H1 (cell line): ENCODE measurements at regions not wholly inside any gene's neighbourhood (a gene's known extent, or its start where the extent isn't known, plus 50 kb on each side); places are given as distances from the start of the nearest gene placed in this dataset.

Source experiments
- CTCF ChIA-PET: fragments of 300-600 bp; sonication (Branson Sonifier 250); formaldehyde crosslinking; loops from one replicate; lab custom pipeline; 2021; ENCODE audit not compliant: partially characterized antibody; lab: Charles Lee
- POLR2A ChIA-PET: fragments of 300-600 bp; sonication (Branson Sonifier 250); formaldehyde crosslinking; loops from one replicate; lab custom pipeline; 2021; ENCODE audit warnings: inconsistent platforms; ENCODE audit not compliant: partially characterized antibody; lab: Charles Lee
- DNase-seq, 2 experiments: peaks; one replicate each; pipeline versions ENCODE4 v3.0.0 to v3.0.0-alpha.2; 2010 to 2022; ENCODE audit warnings: low spot score in 2 of 2, low read depth in 1 of 2, mixed read lengths in 1 of 2
- FAIRE-seq: peaks from 2 replicates; lab custom pipeline; 2011; peaks lifted over from hg19 to GRCh38; lab: Jason Lieb, UNC
- H2AFZ ChIP-seq: 2 replicates; pipeline ENCODE4 v1.8.1; 2012; ENCODE audit warnings: low read length, inconsistent platforms
- H2AK5ac ChIP-seq: 2 replicates; pipeline ENCODE4 v1.6.1; 2013; ENCODE audit warnings: low read depth, low read length
- H2BK120ac ChIP-seq: replicated peaks from 2 replicates; pipeline ENCODE3; 2013; ENCODE audit warnings: low read depth, low read length, inconsistent platforms
- H2BK12ac ChIP-seq: 2 replicates; pipeline ENCODE4 v1.6.1; 2013; ENCODE audit warnings: low read depth, low read length
- H2BK15ac ChIP-seq: 2 replicates; pipeline ENCODE4 v1.6.1; 2013; ENCODE audit warnings: low read length
- H2BK20ac ChIP-seq: 2 replicates; pipeline ENCODE4 v1.6.1; 2013; ENCODE audit warnings: low read length
- H2BK5ac ChIP-seq: 2 replicates; pipeline ENCODE4 v1.6.1; 2013; ENCODE audit warnings: low read depth, low read length
- H3K14ac ChIP-seq: 2 replicates; pipeline ENCODE4 v1.6.1; 2013; ENCODE audit warnings: inconsistent platforms; ENCODE audit not compliant: insufficient read length
- H3K18ac ChIP-seq: 2 replicates; pipeline ENCODE4 v1.6.1; 2013; ENCODE audit warnings: low read length; ENCODE audit errors: extremely low read depth
- H3K23ac ChIP-seq: 2 replicates; pipeline ENCODE4 v1.6.1; 2013; ENCODE audit warnings: inconsistent platforms; ENCODE audit not compliant: insufficient read length
- H3K23me2 ChIP-seq: 2 replicates; pipeline ENCODE4 v1.6.1; 2013; ENCODE audit warnings: low read depth, low read length
- H3K27ac ChIP-seq: 2 replicates; pipeline ENCODE4 v1.6.1; 2011; ENCODE audit warnings: low read depth, low read length, inconsistent platforms
- H3K27me3 ChIP-seq, 4 experiments: replicated peaks in 1 of 4; 1 replicate in 1 of 4; 2 replicates in 3 of 4; pipeline versions ENCODE4 v1.6.1 to v1.8.1; 2011 to 2013; ENCODE audit warnings: low read length in 3 of 4, mild to moderate bottlenecking in 3 of 4, inconsistent platforms in 2 of 4, mixed read lengths in 2 of 4, moderate library complexity in 1 of 4; ENCODE audit not compliant: control insufficient read depth in 3 of 4, insufficient read depth in 3 of 4; ENCODE audit errors: extremely low read depth in 1 of 4
- H3K36me3 ChIP-seq, 4 experiments: 2 replicates each; pipeline versions ENCODE4 v1.6.1 to v1.8.1; 2011 to 2013; ENCODE audit warnings: mild to moderate bottlenecking in 4 of 4, low read length in 3 of 4, moderate library complexity in 2 of 4, control low read depth in 1 of 4, inconsistent platforms in 1 of 4; ENCODE audit not compliant: insufficient read depth in 4 of 4, control insufficient read depth in 2 of 4
- H3K4ac ChIP-seq: replicated peaks from 2 replicates; pipeline ENCODE3; 2013; ENCODE audit warnings: low read length, low read depth, mixed read lengths, inconsistent platforms; ENCODE audit not compliant: insufficient read length
- H3K4me1 ChIP-seq, 4 experiments: replicated peaks in 1 of 4; 1 replicate in 1 of 4; 2 replicates in 3 of 4; pipeline versions ENCODE4 v1.6.1 to v1.8.1; 2011 to 2013; ENCODE audit warnings: low read length in 3 of 4, inconsistent platforms in 2 of 4, mixed read lengths in 1 of 4; ENCODE audit not compliant: insufficient read depth in 4 of 4, control insufficient read depth in 3 of 4
- H3K4me2 ChIP-seq, 2 experiments: 2 replicates each; pipeline versions ENCODE4 v1.6.1 to v1.8.1; 2011 to 2013; ENCODE audit warnings: low read depth in 2 of 2, low read length in 2 of 2, control low read depth in 1 of 2, inconsistent platforms in 1 of 2, mild to moderate bottlenecking in 1 of 2; ENCODE audit not compliant: insufficient read depth in 1 of 2
- H3K4me3 ChIP-seq, 4 experiments: fragments of 200-600, 300-600 bp in 1 of 4; sonication (generic), shearing (Covaris generic), sonication (Bioruptor Twin) in 1 of 4; 2 replicates each; pipeline versions ENCODE4 v1.5.1 to v1.8.1; 2011 to 2016; ENCODE audit warnings: low read length in 4 of 4, low read depth in 3 of 4, control low read depth in 2 of 4, inconsistent platforms in 2 of 4, mild to moderate bottlenecking in 2 of 4, mixed read lengths in 1 of 4, moderate library complexity in 1 of 4; ENCODE audit not compliant: insufficient read depth in 2 of 4; ENCODE audit errors: extremely low read depth in 1 of 4
- H3K56ac ChIP-seq: replicated peaks from 2 replicates; pipeline ENCODE3; 2013; ENCODE audit warnings: low read depth, mild to moderate bottlenecking, mixed read lengths, low read length, inconsistent platforms; ENCODE audit not compliant: insufficient read length
- H3K79me1 ChIP-seq: 2 replicates; pipeline ENCODE4 v1.6.1; 2013; ENCODE audit warnings: low read depth, low read length, control low read depth
- H3K79me2 ChIP-seq, 2 experiments: 2 replicates each; pipeline versions ENCODE4 v1.6.1 to v1.8.1; 2012 to 2013; ENCODE audit warnings: low read length in 2 of 2, mild to moderate bottlenecking in 2 of 2, inconsistent platforms in 1 of 2; ENCODE audit not compliant: insufficient read depth in 2 of 2, control insufficient read depth in 1 of 2
- H3K9ac ChIP-seq, 4 experiments: replicated peaks in 1 of 4; 1 replicate in 1 of 4; 2 replicates in 3 of 4; pipeline versions ENCODE4 v1.6.1 to v1.8.1; 2011 to 2013; ENCODE audit warnings: low read depth in 3 of 4, low read length in 3 of 4, control low read depth in 2 of 4, mild to moderate bottlenecking in 2 of 4, moderate library complexity in 2 of 4, inconsistent platforms in 1 of 4; ENCODE audit errors: extremely low read depth in 1 of 4
- H3K9me3 ChIP-seq, 2 experiments: 2 replicates each; pipeline versions ENCODE4 v1.6.1 to v1.8.1; 2012 to 2013; ENCODE audit warnings: mild to moderate bottlenecking in 2 of 2, moderate library complexity in 2 of 2, control low read depth in 1 of 2, inconsistent platforms in 1 of 2, low read depth in 1 of 2, low read length in 1 of 2, mixed read lengths in 1 of 2; ENCODE audit not compliant: insufficient read depth in 2 of 2
- H4K20me1 ChIP-seq, 2 experiments: replicated peaks in 1 of 2; 2 replicates each; pipeline versions ENCODE3 to v1.8.1; 2011 to 2013; ENCODE audit warnings: inconsistent platforms in 2 of 2, low read length in 2 of 2, mild to moderate bottlenecking in 1 of 2; ENCODE audit not compliant: insufficient read depth in 2 of 2, control insufficient read depth in 1 of 2
- H4K5ac ChIP-seq: 2 replicates; pipeline ENCODE4 v1.6.1; 2013; ENCODE audit warnings: low read length, low read depth, mixed read lengths, inconsistent platforms; ENCODE audit not compliant: insufficient read length
- H4K8ac ChIP-seq: 2 replicates; pipeline ENCODE4 v1.8.0; 2013; ENCODE audit warnings: mild to moderate bottlenecking, moderate library complexity, low read length, inconsistent platforms; ENCODE audit not compliant: insufficient read depth; ENCODE audit errors: extremely low read depth
- H4K91ac ChIP-seq: replicated peaks from 2 replicates; pipeline ENCODE3; 2013; ENCODE audit warnings: low read length, mixed read lengths, inconsistent platforms; ENCODE audit not compliant: insufficient read length
- CEBPB ChIP-seq: IDR thresholded peaks from 2 replicates; pipeline ENCODE4 v1.6.1; 2012; ENCODE audit warnings: low read depth, low read length
- CTCF ChIP-seq, 3 experiments: IDR thresholded peaks; 1 replicate in 2 of 3; 2 replicates in 1 of 3; pipeline versions ENCODE4 v1.5.1 to v1.6.1; 2011; ENCODE audit warnings: low read length in 3 of 3, mild to moderate bottlenecking in 3 of 3, inconsistent platforms in 2 of 3, low read depth in 1 of 3, moderate library complexity in 1 of 3; ENCODE audit not compliant: insufficient read depth in 1 of 3; ENCODE audit errors: control extremely low read depth in 1 of 3
- POLR2AphosphoS5 ChIP-seq: IDR thresholded peaks from 2 replicates; pipeline ENCODE4 v1.6.1; 2011; ENCODE audit warnings: low read depth, low read length
- RFX5 ChIP-seq: IDR thresholded peaks from 2 replicates; pipeline ENCODE4 v1.6.1; 2011; ENCODE audit warnings: low read depth, low read length, improper control_type of control experiment, borderline replicate concordance
- TAF1 ChIP-seq: IDR thresholded peaks from 2 replicates; pipeline ENCODE4 v1.6.1; 2011; ENCODE audit warnings: mild to moderate bottlenecking, low read depth, low read length
- WGBS, 2 experiments: shearing (Covaris generic) in 1 of 2; methylation state at CpG; one replicate each; pipeline versions ENCODE4 v1.1.6 to v1.1.7; 2013 to 2015; ENCODE audit warnings: low lambda C conversion rate in 2 of 2, mixed read lengths in 2 of 2, inconsistent platforms in 1 of 2, low coverage in 1 of 2, missing lambda C conversion rate in 1 of 2; ENCODE audit not compliant: insufficient replicate concordance in 2 of 2, insufficient coverage in 1 of 2, insufficient read length in 1 of 2; ENCODE audit errors: extremely low coverage in 1 of 2, missing lambda C conversion rate in 1 of 2; 5-methylcytosine and 5-hydroxymethylcytosine counted together

- Histone ChIP-seq H4K5ac (no peak overlapping the region), H3K27me3 (no peaks in the 10 kb centered on the region), H3K14ac (no peak overlapping the region), H3K23me2 (peaks cover 1% of the 10 kb centered on the region; the same call in 1 of the 2 replicates), H2BK20ac (no peak overlapping the region), H2BK12ac (no peak overlapping the region), H3K79me1 (no peaks in the 10 kb centered on the region), H3K4me1 (peaks cover 0 to 3% (median 0%) of the 10 kb centered on the region in 4 experiments; a peak in 1 of 7 replicates), H3K9ac (no peak overlapping the region), H3K4me3 (no peak overlapping the region), H3K27ac (no peak overlapping the region), H4K8ac (no peak overlapping the region), H3K9me3 (peaks cover 2 to 3% of the 10 kb centered on the region in 2 experiments; a peak in 3 of 4 replicates), H3K56ac (no peak overlapping the region), H3K18ac (no peak overlapping the region), H2AK5ac (no peak overlapping the region), H3K4ac (no peak overlapping the region), H2BK5ac (no peak overlapping the region), H3K23ac (no peak overlapping the region), H2AFZ (no peak overlapping the region), H3K79me2 (no peaks in the 10 kb centered on the region), H3K36me3 (no peaks in the 10 kb centered on the region; a peak in 1 of 8 replicates), H2BK120ac (no peak overlapping the region), H2BK15ac (no peak overlapping the region), H4K91ac (no peak overlapping the region), H4K20me1 (no peaks in the 10 kb centered on the region), H3K4me2 (no peak overlapping the region)
- TF ChIP-seq CEBPB = no peak
- no peak for TF ChIP-seq TAF1
- no peak for TF ChIP-seq RFX5
- TF ChIP-seq CTCF (IDR thresholded peaks at IDR 0.05; ENCODE audit: control extremely low read depth in 1 of 3, insufficient read depth in 1 of 3, low read depth in 1 of 3, low read length in 3 of 3) = no peak
- TF ChIP-seq POLR2AphosphoS5 = no peak
- CTCF ChIA-PET = interaction anchor here (1.3 to 4.4 kb wide), 7 partner anchors 10 to 74 kb away, joined by 3 to 22 read pairs (median 5); no protein-coding TSS in a partner anchor
- FAIRE-seq = no peak
- DNase-seq = no peak
- WGBS, 2 experiments = 91% methylated on average over 7 of the region's 8 CpGs; no CpG with 5 or more reads in 1 of the 2 experiments
- POLR2A ChIA-PET = no interaction called here
These were observed 381.6 kb upstream of the CADM1 start for GRCh38 chr11:115885535-115886421.
